ENCODE measurements at regions not wholly inside any gene's neighbourhood (a gene's known extent, or its start where the extent isn't known, plus 50 kb on each side); places are given as distances from the start of the nearest gene placed in this dataset.
"Not testable (repeated sequence)": the region's sequence is repeated elsewhere in the genome, so short reads cannot be mapped to it uniquely, and the experiment has no call there.

DNA sequence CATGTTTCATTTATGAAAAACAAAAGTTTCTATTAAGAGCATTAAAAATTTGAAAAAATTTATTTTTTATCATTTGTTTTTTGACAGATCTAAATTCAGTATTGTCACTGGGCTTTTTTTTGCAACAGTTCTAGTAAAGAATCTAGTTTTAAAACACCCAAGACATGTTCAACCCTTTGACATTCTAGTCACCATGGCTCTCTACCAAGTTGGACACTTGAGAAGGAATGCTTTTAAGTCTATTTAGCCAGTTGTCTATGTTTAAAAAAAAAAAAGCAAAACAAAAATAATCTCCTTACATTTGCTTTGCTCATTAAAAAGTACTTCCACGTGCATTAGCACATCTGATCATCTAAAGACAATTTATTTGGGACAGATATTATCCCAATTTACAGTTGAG is 417.5 kb downstream of the RSL24D1 start:
- Histone ChIP-seq H3K36me3 (ENCODE audit: control insufficient read depth, insufficient read depth, low read length) (no peaks in the 10 kb centered on the region), H3K27me3 (ENCODE audit: control insufficient read depth, insufficient read depth, low read length) (no peaks in the 10 kb centered on the region), H3K4me3 (ENCODE audit: low read depth, low read length) (no peak overlapping the region)
- DNase-seq (ENCODE audit: low read depth) (no peak), FAIRE-seq (no peak)
- TF ChIP-seq, protein P1, sequence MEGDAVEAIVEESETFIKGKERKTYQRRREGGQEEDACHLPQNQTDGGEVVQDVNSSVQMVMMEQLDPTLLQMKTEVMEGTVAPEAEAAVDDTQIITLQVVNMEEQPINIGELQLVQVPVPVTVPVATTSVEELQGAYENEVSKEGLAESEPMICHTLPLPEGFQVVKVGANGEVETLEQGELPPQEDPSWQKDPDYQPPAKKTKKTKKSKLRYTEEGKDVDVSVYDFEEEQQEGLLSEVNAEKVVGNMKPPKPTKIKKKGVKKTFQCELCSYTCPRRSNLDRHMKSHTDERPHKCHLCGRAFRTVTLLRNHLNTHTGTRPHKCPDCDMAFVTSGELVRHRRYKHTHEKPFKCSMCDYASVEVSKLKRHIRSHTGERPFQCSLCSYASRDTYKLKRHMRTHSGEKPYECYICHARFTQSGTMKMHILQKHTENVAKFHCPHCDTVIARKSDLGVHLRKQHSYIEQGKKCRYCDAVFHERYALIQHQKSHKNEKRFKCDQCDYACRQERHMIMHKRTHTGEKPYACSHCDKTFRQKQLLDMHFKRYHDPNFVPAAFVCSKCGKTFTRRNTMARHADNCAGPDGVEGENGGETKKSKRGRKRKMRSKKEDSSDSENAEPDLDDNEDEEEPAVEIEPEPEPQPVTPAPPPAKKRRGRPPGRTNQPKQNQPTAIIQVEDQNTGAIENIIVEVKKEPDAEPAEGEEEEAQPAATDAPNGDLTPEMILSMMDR (IDR thresholded peaks at IDR 0.05; ENCODE audit: insufficient read depth, low read length, severe bottlenecking): no peak

DNA sequence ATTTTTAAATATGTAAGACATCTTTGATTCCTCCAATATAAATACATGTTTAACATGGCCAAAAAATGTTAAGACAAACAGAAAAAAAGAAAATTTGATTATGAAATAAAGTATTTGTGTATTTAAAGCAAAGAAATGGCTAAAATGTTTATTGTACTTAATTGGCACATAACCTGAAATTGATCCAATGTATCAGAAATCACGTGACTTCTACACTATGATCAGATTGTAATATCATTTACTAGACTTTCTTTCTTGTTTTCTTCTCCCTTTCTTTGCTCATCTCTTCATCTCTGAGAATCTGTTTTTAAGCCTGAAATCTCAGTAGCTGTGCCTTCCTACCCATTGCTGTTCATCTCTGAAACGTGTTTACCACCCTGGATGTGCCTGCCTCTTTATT is 420.3 kb downstream of the RSL24D1 start:
- Histone ChIP-seq H3K27me3 (ENCODE audit: control insufficient read depth, insufficient read depth, low read length) (no peaks in the 10 kb centered on the region), H3K4me3 (ENCODE audit: low read depth, low read length) (no peak overlapping the region), H3K36me3 (ENCODE audit: control insufficient read depth, insufficient read depth, low read length) (no peaks in the 10 kb centered on the region)
- TF ChIP-seq, protein P1 (IDR thresholded peaks at IDR 0.05; ENCODE audit: insufficient read depth, low read length, severe bottlenecking): no peak
- FAIRE-seq: no peak
- no peak for DNase-seq (ENCODE audit: low read depth)

DNA sequence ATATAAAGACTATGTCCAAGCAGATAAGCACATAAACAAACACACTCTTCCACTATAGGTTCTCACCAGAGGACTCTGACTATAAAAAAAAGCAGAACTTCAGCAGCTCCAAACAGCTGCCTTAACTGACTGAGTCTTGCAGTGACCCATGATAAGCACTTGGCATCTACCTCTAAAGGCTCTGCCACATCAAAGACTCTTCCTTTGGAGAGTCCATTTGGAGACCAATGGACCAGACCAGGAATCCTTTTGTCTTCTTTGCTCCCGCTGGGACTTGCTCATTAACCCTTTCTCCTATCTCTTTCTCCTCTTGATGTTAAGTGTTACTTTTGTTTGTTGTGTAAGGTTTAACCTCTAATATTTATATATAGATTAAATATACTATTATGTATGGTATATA is 424.1 kb downstream of the RSL24D1 start:
- Histone ChIP-seq H3K36me3 (ENCODE audit: control insufficient read depth, insufficient read depth, low read length) (no peaks in the 10 kb centered on the region), H3K4me3 (ENCODE audit: low read depth, low read length) (no peak overlapping the region), H3K27me3 (ENCODE audit: control insufficient read depth, insufficient read depth, low read length) (no peaks in the 10 kb centered on the region)
- TF ChIP-seq, protein P1 (IDR thresholded peaks at IDR 0.05; ENCODE audit: insufficient read depth, low read length, severe bottlenecking): no peak
- DNase-seq (ENCODE audit: low read depth) (no peak), FAIRE-seq (no peak)

DNA sequence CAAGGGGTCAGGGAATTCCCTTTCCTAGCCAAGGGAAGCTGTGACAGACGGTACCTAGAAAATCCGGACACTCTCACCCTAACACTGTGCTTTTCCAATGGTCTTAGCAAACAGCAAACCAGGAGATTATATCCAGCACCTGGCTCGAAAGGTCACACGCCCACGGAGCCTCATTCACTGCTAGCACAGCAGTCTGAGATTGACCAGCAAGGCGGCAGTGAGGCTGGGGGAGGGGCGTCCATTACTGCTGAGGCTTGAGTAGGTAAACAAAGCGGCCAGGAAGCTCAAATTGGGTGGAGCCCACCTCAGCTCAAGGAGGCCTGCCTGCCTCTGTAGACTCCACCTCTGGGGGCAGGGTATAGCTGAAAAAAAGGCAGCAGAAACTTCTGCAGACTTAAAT is 447.3 kb downstream of the RSL24D1 start:
- H3K27me3 ChIP-seq (ENCODE audit: control insufficient read depth, insufficient read depth, low read length); DNase-seq (ENCODE audit: low read depth); H3K4me3 ChIP-seq (ENCODE audit: low read depth, low read length); FAIRE-seq; H3K36me3 ChIP-seq (ENCODE audit: control insufficient read depth, insufficient read depth, low read length): not testable (repeated sequence)

DNA sequence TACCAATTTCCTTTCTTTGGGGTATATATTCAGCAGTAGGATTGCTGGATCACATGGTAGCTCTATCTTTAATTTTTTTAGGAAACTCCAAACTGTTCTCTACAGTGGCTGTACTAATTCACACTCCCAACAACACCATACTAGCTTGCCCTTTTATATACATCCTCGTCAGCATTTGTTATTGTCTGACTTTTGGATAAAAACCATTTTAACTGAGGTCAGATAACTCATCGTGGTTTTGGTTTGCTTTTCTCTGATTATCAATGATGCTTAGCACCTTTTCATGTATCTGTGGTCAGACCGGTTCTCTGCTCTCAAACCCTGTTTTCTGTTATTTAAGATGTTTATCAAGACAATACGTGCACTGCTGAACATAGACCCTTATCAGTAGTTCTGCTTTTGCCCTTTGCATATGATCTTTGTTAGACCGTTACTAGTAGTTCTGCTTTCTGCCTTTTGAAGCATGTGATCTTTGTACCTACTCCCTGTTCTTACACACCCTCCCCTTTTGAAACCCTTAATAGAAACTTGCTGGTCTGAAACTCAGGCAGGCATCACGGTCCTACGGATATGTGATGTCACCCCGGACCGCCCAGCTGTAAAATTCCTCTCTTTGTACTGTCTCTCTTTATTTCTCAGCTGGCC is 474.3 kb downstream of the RSL24D1 start:
- H3K27me3 ChIP-seq (ENCODE audit: control insufficient read depth, insufficient read depth, low read length): no peaks in the 10 kb centered on the region
- DNase-seq (ENCODE audit: low read depth) (no peak), FAIRE-seq (no peak)
- no peak overlapping the region for H3K4me3 ChIP-seq (ENCODE audit: low read depth, low read length)
- TF ChIP-seq, protein P1 (IDR thresholded peaks at IDR 0.05; ENCODE audit: insufficient read depth, low read length, severe bottlenecking): no peak
- no peaks in the 10 kb centered on the region for H3K36me3 ChIP-seq (ENCODE audit: control insufficient read depth, insufficient read depth, low read length)

DNA sequence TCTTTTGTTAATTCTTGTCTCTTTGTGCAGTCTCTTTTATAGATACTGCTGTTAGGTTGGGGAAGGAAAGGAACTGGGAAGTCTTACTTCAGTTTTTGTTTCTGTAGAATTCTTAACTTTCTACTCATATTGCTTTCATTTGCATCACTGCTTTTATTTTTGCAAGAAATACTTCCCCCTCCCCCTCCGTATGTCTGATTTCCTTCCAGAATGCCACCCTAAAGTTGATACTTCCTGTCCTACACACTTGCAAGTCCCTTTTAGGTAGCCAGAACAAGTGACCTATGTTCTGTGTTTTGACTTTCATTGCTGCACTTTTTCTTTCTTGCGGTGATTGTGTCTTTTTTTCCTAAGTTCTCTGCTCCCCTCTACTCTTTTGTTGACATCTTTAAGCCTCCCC is 477.4 kb downstream of the RSL24D1 start:
- Histone ChIP-seq H3K27me3 (ENCODE audit: control insufficient read depth, insufficient read depth, low read length) (no peaks in the 10 kb centered on the region), H3K36me3 (ENCODE audit: control insufficient read depth, insufficient read depth, low read length) (no peaks in the 10 kb centered on the region), H3K4me3 (ENCODE audit: low read depth, low read length) (no peak overlapping the region)
- DNase-seq (ENCODE audit: low read depth): no peak
- no peak for FAIRE-seq
- TF ChIP-seq, protein P1 (IDR thresholded peaks at IDR 0.05; ENCODE audit: insufficient read depth, low read length, severe bottlenecking): no peak

All from bronchial epithelial cell (primary cell).